Kidney epithelial cell (primary cell): ENCODE measurements at regions not wholly inside any gene's neighbourhood (a gene's known extent, or its start where the extent isn't known, plus 50 kb on each side); places are given as distances from the start of the nearest gene placed in this dataset.

ENCODE experiments used
- DNase-seq: peaks from one replicate; pipeline ENCODE4 v3.0.0-alpha.2; 2010; ENCODE audit warnings: low read depth
- H3K27me3 ChIP-seq: 2 replicates; pipeline ENCODE4 v1.6.0; 2011; ENCODE audit warnings: low read length; ENCODE audit not compliant: control insufficient read depth, insufficient read depth
- H3K36me3 ChIP-seq: 2 replicates; pipeline ENCODE4 v1.5.1; 2011; ENCODE audit warnings: low read length; ENCODE audit not compliant: control insufficient read depth, insufficient read depth
- H3K4me3 ChIP-seq: 2 replicates; pipeline ENCODE4 v1.5.1; 2011; ENCODE audit warnings: low read depth, mild to moderate bottlenecking, control low read depth, low read length
- CTCF ChIP-seq: IDR thresholded peaks from 2 replicates; pipeline ENCODE4 v1.5.1; 2011; ENCODE audit warnings: mild to moderate bottlenecking, moderate library complexity, low read length, control low read depth, inconsistent platforms; ENCODE audit not compliant: insufficient read depth, poor library complexity, severe bottlenecking

- Histone ChIP-seq H3K36me3 (no peaks in the 10 kb centered on the region), H3K4me3 (no peak overlapping the region), H3K27me3 (no peaks in the 10 kb centered on the region)
- TF ChIP-seq CTCF = no peak
- no peak for DNase-seq
Measured at GRCh38 chr14:42047421-42048055, 440.9 kb downstream of the LRFN5 start.

- Histone ChIP-seq H3K27me3 (no peaks in the 10 kb centered on the region), H3K4me3 (no peak overlapping the region), H3K36me3 (no peaks in the 10 kb centered on the region)
- no peak for DNase-seq
- no peak for TF ChIP-seq CTCF
Measured at GRCh38 chr14:42045383-42045782, 438.7 kb downstream of the LRFN5 start.

GRCh38 chr14:42028607-42029006 lies 421.9 kb downstream of the LRFN5 start:
- Histone ChIP-seq H3K36me3 (no peaks in the 10 kb centered on the region), H3K27me3 (no peaks in the 10 kb centered on the region), H3K4me3 (no peak overlapping the region)
- no peak for TF ChIP-seq CTCF
- DNase-seq = no peak

- Histone ChIP-seq H3K36me3 (no peaks in the 10 kb centered on the region), H3K27me3 (no peaks in the 10 kb centered on the region), H3K4me3 (no peak overlapping the region)
- no peak for DNase-seq
- no peak for TF ChIP-seq CTCF
Measured at GRCh38 chr14:42027271-42027670, 420.6 kb downstream of the LRFN5 start.

- Histone ChIP-seq H3K27me3 (no peaks in the 10 kb centered on the region), H3K36me3 (no peaks in the 10 kb centered on the region), H3K4me3 (no peak overlapping the region)
- TF ChIP-seq CTCF = no peak
- no peak for DNase-seq
Measured at GRCh38 chr14:42023452-42023851, 416.8 kb downstream of the LRFN5 start.

GRCh38 chr14:42014301-42014700 lies 407.6 kb downstream of the LRFN5 start:
- TF ChIP-seq CTCF = no peak
- no peak overlapping the region for H3K4me3 ChIP-seq

More at GRCh38 chr14:42014301-42014700, 407.6 kb downstream of the LRFN5 start:
- DNase-seq = no peak
- H3K27me3 ChIP-seq = no peaks in the 10 kb centered on the region
- no peaks in the 10 kb centered on the region for H3K36me3 ChIP-seq
